ENCODE measurements at regions not wholly inside any gene's neighbourhood (a gene's known extent, or its start where the extent isn't known, plus 50 kb on each side); places are given as distances from the start of the nearest gene placed in this dataset.

GRCh38 chr13:74194846-74195245 is 60.6 kb upstream of the KLF12 start:
- TF ChIP-seq CTCF (IDR thresholded peaks at IDR 0.05) = no peak
- TF ChIP-seq MYBL2 (CRISPR knock-in tag; IDR thresholded peaks at IDR 0.05) = no peak
- no peak for TF ChIP-seq NR3C1 (CRISPR knock-in tag; conservative IDR thresholded peaks at IDR 0.05; ENCODE audit: low read depth)
- TF ChIP-seq GABPB1 (CRISPR knock-in tag; IDR thresholded peaks at IDR 0.05) = no peak
- no peak for TF ChIP-seq SMAD3 (CRISPR knock-in tag; IDR thresholded peaks at IDR 0.05; ENCODE audit: borderline replicate concordance)
- TF ChIP-seq TCF7 (CRISPR knock-in tag; IDR thresholded peaks at IDR 0.05; ENCODE audit: low read depth) = no peak
- no peak for TF ChIP-seq RELA (CRISPR knock-in tag; IDR thresholded peaks at IDR 0.05; ENCODE audit: borderline replicate concordance)

Data from WTC11 (cell line).